ENCODE measurements at regions not wholly inside any gene's neighbourhood (a gene's known extent, or its start where the extent isn't known, plus 50 kb on each side); places are given as distances from the start of the nearest gene placed in this dataset.
"Not testable (repeated sequence)": the region's sequence is repeated elsewhere in the genome, so short reads cannot be mapped to it uniquely, and the experiment has no call there.

DNA sequence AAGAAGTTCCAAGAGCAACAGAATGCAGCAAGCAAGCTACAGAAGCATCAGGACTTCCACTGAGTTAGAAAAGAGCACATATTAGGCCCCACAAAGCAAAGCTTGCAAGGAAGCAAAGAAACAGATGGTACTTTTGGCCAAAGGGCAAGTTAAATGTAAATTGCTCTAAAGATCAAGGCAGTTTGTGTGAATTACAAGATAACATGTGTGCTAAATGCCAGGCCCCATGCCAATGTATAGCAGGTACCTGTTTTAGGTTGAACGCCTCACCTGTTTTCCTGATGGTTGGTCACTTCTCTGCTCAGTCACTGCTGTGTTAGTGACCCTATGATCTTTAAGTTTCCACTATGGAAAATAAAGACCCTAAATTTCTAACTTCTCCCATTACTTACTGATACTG is 606.5 kb upstream of the GYPC start:
- DNase-seq = no peak
- Mint-ChIP-seq H3K36me3 (ENCODE audit: low read depth) (no peaks in the 10 kb centered on the region), H3K9me3 (peaks cover 35% of the 10 kb centered on the region), H3K27me3 (ENCODE audit: insufficient read depth) (no peaks in the 10 kb centered on the region), H3K4me3 (no peak overlapping the region), H3K4me1 (no peaks in the 10 kb centered on the region), H3K27ac (no peak overlapping the region)
- Histone ChIP-seq H3K4me3 (ENCODE audit: low read length) (no peak overlapping the region), H3K9ac (ENCODE audit: extremely low read depth, low read length, poor library complexity, severe bottlenecking) (no peak overlapping the region), H3K27me3 (ENCODE audit: control insufficient read depth, insufficient read depth, low read length, poor library complexity, severe bottlenecking) (no peaks in the 10 kb centered on the region), H3K27ac (ENCODE audit: low read depth, low read length) (no peak overlapping the region), H3K4me1 (ENCODE audit: control insufficient read depth, insufficient read depth, low read length) (no peaks in the 10 kb centered on the region), H3K9me3 (ENCODE audit: control insufficient read depth, low read length) (peaks cover 32% of the 10 kb centered on the region), H3K36me3 (ENCODE audit: control insufficient read depth, insufficient read depth, low read length) (no peaks in the 10 kb centered on the region)
- TF ChIP-seq, protein P1, sequence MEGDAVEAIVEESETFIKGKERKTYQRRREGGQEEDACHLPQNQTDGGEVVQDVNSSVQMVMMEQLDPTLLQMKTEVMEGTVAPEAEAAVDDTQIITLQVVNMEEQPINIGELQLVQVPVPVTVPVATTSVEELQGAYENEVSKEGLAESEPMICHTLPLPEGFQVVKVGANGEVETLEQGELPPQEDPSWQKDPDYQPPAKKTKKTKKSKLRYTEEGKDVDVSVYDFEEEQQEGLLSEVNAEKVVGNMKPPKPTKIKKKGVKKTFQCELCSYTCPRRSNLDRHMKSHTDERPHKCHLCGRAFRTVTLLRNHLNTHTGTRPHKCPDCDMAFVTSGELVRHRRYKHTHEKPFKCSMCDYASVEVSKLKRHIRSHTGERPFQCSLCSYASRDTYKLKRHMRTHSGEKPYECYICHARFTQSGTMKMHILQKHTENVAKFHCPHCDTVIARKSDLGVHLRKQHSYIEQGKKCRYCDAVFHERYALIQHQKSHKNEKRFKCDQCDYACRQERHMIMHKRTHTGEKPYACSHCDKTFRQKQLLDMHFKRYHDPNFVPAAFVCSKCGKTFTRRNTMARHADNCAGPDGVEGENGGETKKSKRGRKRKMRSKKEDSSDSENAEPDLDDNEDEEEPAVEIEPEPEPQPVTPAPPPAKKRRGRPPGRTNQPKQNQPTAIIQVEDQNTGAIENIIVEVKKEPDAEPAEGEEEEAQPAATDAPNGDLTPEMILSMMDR (conservative IDR thresholded peaks at IDR 0.05) = no peak
- 85 to 89% methylated on average over 1 of the region's 1 CpG for WGBS, 2 experiments (ENCODE audit: insufficient coverage in 1 of 2, insufficient read length in 1 of 2)

DNA sequence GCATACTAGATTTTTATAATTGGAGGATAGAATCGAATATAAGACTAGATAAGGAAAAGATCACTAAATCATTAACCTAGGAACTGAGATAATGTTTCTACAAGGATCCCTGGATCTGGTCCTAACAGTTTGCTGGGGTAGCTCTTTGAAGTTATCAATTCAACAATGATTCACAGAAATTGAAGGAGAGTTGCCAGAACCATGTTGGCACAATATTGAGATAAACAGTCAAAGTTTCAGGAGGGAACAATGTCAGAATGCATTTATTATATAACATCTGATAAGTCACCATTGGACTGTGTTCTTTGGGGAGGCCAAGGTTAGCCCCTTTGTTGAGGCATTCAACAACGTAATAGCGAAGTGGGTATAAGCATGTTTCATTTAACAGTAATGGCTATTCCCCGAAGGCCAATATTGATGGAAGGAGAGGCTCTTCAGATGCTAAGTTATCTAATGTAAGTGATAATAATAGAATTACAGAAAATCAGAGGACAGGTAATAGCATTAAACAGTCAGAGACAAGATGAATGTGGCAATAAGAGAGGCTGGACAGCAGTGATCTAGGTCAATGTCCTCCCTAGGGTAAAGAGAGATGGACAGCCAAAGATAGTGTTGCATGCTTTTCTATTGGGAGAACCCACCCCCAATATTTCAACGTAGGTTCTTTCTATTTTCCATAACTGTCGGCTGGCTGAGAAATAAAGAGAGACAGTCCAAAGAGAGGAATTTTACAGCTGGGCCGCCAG is 604.8 kb upstream of the GYPC start:
- H3K4me1 ChIP-seq (ENCODE audit: control insufficient read depth, insufficient read depth, low read length) = no peaks in the 10 kb centered on the region
- no peak overlapping the region for H3K4me3 ChIP-seq (ENCODE audit: low read length)
- no peak overlapping the region for H3K27ac ChIP-seq (ENCODE audit: low read depth, low read length)
- DNase-seq = no peak
- H3K9me3 ChIP-seq (ENCODE audit: control insufficient read depth, low read length) = peaks cover 36% of the 10 kb centered on the region
- Mint-ChIP-seq H3K27ac (no peak overlapping the region), H3K4me3 (no peak overlapping the region), H3K4me1 (no peaks in the 10 kb centered on the region), H3K27me3 (ENCODE audit: insufficient read depth) (no peaks in the 10 kb centered on the region), H3K9me3 (peaks cover 42% of the 10 kb centered on the region), H3K36me3 (ENCODE audit: low read depth) (no peaks in the 10 kb centered on the region)
- WGBS, 2 experiments (ENCODE audit: insufficient coverage in 1 of 2, insufficient read length in 1 of 2) = 91 to 97% methylated on average over 4 to 7 of the region's 7 CpGs
- no peaks in the 10 kb centered on the region for H3K36me3 ChIP-seq (ENCODE audit: control insufficient read depth, insufficient read depth, low read length)
- H3K27me3 ChIP-seq (ENCODE audit: control insufficient read depth, insufficient read depth, low read length, poor library complexity, severe bottlenecking) = no peaks in the 10 kb centered on the region
- TF ChIP-seq, protein P1 (conservative IDR thresholded peaks at IDR 0.05) = no peak
- H3K9ac ChIP-seq (ENCODE audit: extremely low read depth, low read length, poor library complexity, severe bottlenecking) = no peak overlapping the region

DNA sequence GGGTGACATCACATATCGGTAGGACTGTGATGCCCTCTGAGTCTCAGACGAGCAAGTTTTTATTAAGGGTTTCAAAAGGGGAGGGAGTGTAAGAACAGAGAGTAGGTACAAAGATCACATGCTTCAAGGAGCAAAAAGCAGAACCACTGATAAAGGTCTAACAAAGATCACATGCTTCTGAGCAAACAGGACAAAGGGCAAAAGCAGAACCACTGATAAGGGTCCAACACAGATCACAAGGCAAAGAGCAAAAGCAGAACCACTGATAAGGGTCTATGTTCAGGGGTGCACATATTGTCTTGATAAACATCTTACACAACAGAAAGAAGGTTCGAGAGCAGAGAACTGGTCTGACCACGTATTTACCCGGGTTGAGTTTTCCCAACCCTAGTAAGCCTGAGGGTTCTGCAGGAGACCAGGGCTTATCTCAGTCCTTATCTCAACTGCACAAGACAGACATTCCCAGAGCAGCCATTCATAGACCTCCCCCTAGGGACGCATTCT is 604.2 kb upstream of the GYPC start:
- H3K27ac Mint-ChIP-seq; H3K4me1 Mint-ChIP-seq; H3K4me1 ChIP-seq (ENCODE audit: control insufficient read depth, insufficient read depth, low read length); H3K36me3 Mint-ChIP-seq (ENCODE audit: low read depth); H3K36me3 ChIP-seq (ENCODE audit: control insufficient read depth, insufficient read depth, low read length); H3K27me3 Mint-ChIP-seq (ENCODE audit: insufficient read depth); H3K27ac ChIP-seq (ENCODE audit: low read depth, low read length); H3K4me3 ChIP-seq (ENCODE audit: low read length); H3K9ac ChIP-seq (ENCODE audit: extremely low read depth, low read length, poor library complexity, severe bottlenecking); DNase-seq; H3K27me3 ChIP-seq (ENCODE audit: control insufficient read depth, insufficient read depth, low read length, poor library complexity, severe bottlenecking); H3K4me3 Mint-ChIP-seq: not testable (repeated sequence)
- H3K9me3 Mint-ChIP-seq = peaks cover 42% of the 10 kb centered on the region
- H3K9me3 ChIP-seq (ENCODE audit: control insufficient read depth, low read length) = peaks cover 36% of the 10 kb centered on the region
- WGBS, 2 experiments (ENCODE audit: insufficient coverage in 1 of 2, insufficient read length in 1 of 2) = 92 to 100% methylated on average over 2 to 5 of the region's 6 CpGs
